Inflammatory macrophage treated with lipopolysaccharide for 1 hour (primary cell): ENCODE measurements at regions not wholly inside any gene's neighbourhood (a gene's known extent, or its start where the extent isn't known, plus 50 kb on each side); places are given as distances from the start of the nearest gene placed in this dataset.
A peak's percentile ranks its signal among the peaks of the same experiment; 100 is the strongest.
"Not testable (repeated sequence)": the region's sequence is repeated elsewhere in the genome, so short reads cannot be mapped to it uniquely, and the experiment has no call there.

Experiments used
- DNase-seq, 2 donors: peaks; one replicate each; pipeline ENCODE4 v3.0.0-alpha.2; 2020 to 2022

DNA sequence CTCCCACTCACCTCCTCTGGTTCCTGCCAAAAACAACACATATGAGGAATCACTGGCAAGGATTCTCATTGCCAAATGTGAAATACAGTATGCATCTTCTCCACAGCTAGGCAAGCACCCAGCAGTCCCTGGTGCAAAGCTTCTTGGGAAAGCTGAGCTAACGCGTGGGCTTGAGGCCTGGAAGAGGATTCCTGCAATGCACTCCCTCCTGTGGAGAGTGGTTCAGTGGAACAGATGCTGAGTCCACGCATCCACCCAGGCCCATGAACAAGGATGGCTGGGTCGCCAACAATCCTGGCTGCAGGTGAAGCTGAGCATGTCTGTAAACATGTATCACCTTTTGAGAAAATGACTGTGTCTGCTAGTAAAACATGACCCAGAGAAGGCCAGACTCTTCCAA, 113.2 kb upstream of the CHST15 start:
- no peak for DNase-seq

GRCh38 chr10:124205432-124205831, 112.0 kb upstream of the CHST15 start:
- DNase-seq, result no peak

DNA sequence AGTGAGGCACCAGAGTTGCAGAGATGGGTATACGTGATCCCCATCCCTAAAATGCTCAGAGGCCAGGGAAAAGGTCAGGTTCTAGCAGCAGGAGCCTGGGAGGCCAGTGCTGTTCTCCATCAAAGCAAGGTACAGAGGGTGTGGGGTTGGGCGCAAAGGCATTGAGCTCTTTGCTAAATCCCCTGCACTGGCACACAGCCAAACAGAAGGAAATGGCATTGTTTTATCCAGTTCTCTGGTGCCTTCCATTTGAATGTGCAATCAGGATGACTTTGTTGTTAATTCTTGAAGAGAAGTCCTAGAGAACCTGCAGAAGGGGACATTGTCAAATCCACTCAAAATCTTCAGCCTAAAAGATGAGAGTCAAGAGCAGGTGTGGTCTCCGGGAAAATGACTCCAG, 111.3 kb upstream of the CHST15 start:
- no peak for DNase-seq

DNA sequence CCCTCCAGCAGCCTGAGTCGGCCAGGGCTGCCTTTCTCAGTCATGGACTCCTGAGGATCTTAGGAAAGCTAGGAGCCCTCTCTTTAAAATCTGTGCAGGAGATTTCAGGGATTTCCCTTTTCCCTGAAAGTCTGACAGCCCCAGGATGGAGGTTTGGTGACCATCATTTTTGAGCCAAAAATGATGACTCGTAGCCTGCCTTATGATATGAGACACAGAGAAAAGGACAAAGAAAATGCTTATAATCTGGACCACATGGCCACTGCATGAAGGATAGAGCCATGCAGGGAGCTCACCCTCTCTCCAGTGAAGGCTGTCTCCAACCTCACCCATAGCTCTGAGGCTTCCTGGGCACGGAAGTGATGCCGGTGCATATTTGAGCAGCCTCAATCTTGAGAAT, 106.6 kb upstream of the CHST15 start:
- DNase-seq, result no peak

GRCh38 chr10:124198871-124199270, 105.5 kb upstream of the CHST15 start:
- DNase-seq, result no peak

- DNase-seq, result no peak
Measured at GRCh38 chr10:124198125-124198501, 104.7 kb upstream of the CHST15 start.

- DNase-seq, result peak; percentile 69 to 94
Measured at GRCh38 chr10:124197371-124198124, 104.2 kb upstream of the CHST15 start.

DNA sequence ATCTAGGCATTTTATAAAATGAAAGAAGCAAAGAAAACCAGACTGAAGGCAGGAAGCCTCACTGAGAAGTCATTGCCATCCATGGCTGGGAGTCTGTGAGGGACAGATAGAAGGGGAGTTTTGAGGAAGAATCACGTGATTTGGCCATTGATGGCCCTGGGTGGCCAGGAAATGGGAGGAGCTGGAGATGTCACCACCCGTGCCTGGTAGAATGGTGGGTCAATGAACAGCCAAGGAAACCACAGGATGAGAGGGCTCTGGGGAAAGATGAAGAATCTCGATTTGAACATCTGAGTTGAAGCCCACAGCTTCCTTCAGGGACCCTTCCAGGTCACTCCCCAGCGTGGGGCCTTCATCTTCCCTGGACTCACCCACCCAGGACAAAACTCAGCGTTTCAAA, 103.3 kb upstream of the CHST15 start:
- peak in 1 of 2 donors; percentile 27 for DNase-seq

GRCh38 chr10:124194199-124194824, 100.9 kb upstream of the CHST15 start:
- DNase-seq, result no peak

- DNase-seq, result no peak
Measured at GRCh38 chr10:124193309-124193696, 99.9 kb upstream of the CHST15 start.

DNA sequence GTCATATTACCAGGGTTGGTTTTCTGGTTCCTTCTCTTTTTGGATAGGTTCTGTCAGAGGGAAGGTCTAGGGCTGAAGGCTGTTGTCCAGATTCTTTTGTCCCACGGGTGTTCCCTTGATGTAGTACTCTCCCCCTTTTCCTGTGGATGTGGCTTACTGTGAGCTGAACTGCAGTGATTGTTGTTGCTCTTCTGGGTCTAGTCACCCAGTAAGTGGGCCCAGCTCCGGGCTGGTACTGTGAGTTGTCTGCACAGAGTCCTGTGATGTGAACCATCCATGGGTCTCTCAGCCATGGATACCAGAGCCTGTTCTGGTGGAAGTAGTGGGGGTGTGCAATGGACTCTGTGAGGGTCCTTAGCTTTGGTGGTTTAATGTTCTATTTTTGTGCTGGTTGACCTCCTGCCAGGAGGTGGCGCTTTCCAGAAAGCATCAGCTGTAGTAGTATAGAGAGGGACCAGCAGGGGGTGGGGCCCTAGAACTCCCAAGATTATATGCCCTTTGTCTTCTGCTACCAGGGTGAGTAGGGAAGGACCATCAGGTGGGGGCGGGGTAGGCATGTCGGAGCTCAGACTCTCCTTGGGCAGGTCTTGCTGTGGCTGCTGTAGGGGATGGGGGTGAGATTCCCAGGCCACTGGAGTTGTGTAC, 99.4 kb upstream of the CHST15 start:
- DNase-seq, result not testable (repeated sequence)

DNA sequence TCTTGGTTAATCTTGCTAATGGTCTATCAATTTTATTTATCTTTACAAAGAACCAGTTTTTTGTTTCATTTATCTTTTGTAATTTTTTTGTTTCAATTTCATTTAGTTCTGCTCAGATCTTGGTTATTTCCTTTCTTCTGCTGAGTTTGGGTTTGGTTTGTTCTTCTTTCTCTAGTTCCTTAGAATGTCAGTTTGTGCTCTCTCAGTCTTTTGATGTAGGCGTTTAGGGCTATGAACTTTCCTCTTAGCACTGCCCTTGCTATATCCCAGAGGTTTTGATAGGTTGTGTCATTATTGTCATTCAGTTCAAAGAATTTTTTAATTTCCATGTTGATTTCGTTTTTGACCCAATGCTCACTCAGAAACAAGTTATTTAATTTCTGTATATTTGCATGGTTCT, 97.1 kb upstream of the CHST15 start:
- peak; percentile 38 to 41 for DNase-seq

DNA sequence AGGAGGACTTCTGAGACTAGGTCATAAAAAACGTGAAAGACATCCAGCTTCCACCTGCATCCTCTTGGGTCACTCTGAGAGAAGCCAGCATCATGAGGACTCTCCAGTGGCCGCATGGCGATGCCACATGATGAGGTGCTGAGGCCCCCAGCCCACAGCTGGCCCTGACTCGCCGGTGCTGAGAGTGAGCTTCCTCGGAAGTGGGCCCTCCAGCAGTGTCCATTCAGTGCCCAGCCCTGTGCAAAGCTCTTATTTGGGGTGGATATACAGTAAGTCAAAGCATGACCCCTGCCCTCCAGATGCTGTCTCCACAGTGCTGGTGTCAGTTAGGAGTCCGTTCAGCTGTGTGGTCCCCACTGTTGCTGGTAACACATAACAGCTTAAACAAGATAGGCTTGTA, 93.6 kb upstream of the CHST15 start:
- DNase-seq, result no peak

- DNase-seq, result no peak
Measured at GRCh38 chr10:124185084-124185483, 91.7 kb upstream of the CHST15 start.

DNA sequence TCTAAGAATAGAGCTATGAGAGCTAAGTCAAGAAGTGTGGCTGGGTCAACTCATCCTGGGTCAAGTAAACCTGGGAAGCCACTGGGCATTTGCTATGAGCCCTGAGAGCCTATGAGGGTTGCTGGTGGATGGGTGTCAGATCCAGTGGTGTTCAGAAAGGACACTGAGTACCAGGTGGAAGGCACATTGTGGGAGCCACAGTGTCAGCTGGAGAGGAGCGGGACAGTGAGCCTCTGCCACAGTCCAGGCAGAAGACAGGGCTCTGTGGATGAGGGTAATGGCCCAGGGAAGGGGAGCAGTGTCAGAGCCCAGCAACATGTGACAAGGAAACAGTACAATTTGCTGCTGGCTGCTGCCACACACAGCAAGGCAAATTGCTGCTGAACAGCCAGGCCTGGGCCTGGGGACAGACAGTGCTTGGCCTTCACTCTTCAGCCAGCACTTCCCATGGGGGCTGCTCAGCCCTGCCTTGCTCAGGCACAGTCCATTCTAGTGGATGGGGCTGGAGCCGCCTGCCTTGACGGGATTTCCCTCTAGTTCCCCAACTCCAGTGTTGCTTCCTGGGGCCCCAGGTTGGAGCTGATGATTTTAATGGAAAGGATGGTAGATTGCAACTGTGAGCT, 90.9 kb upstream of the CHST15 start:
- DNase-seq, result no peak

GRCh38 chr10:124183617-124184016, 90.2 kb upstream of the CHST15 start:
- DNase-seq, result no peak

DNA sequence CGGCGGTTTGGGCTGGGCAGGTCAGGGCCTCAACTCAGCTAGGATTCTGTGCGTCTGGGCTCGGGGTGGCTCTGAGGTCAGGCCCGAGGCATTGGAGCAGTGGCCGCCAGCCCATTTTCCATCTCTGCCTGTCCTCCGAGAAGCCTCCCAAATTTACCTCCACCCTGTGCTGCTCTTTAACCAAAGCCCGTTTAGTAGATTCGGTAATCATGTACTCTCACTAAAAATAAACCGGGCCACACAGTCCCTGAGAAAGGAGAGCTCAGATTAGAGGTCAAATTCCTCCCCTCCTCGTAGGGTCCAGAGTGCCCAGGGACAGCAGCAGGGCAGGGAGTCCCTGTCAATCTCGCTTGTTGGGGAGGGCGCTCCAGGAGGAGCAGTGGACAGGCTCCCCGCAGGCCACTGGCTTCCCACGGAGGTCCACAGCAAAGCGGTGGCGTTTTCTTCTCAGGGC, 88.7 kb upstream of the CHST15 start:
- no peak for DNase-seq

DNA sequence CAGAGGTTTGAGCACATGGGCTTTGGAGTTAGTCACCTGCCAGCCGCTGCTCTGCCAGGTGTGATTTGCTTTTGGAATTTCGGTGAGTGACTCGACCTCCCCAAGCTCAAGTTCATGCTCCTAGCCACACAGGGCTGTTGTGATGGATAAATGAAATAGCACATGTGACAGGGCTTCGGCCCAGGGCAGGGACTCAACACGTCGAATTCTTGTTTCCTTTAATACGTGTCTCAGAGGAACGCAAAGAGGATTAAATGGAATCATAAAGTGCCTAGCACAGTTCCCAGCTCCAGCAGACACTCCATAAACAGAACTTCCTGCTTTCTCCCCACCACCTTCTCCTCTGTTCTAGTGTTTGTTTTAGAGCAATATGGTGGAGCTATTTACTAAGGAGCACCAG, 88.3 kb upstream of the CHST15 start:
- DNase-seq, result no peak

- DNase-seq, result no peak
Measured at GRCh38 chr10:124180947-124181549, 87.7 kb upstream of the CHST15 start.

GRCh38 chr10:124180044-124180745, 86.8 kb upstream of the CHST15 start:
- DNase-seq, result no peak

GRCh38 chr10:124179308-124180043, 86.1 kb upstream of the CHST15 start:
- no peak for DNase-seq

GRCh38 chr10:124177180-124177518, 83.8 kb upstream of the CHST15 start:
- DNase-seq, result no peak
